Osteoblast (primary cell): ENCODE measurements at regions not wholly inside any gene's neighbourhood (a gene's known extent, or its start where the extent isn't known, plus 50 kb on each side); places are given as distances from the start of the nearest gene placed in this dataset.

Experiments
- DNase-seq: peaks from one replicate; pipeline ENCODE4 v3.0.0; 2011; ENCODE audit warnings: low spot score, mixed read lengths; ENCODE audit not compliant: insufficient read length; ENCODE audit errors: missing footprints
- H2AFZ ChIP-seq: 2 replicates; pipeline ENCODE4 v1.6.0; 2011; ENCODE audit warnings: mild to moderate bottlenecking, low read length
- H3K27ac ChIP-seq: 2 replicates; pipeline ENCODE4 v1.5.1; 2011; ENCODE audit warnings: mild to moderate bottlenecking, low read depth, low read length, moderate library complexity
- H3K27me3 ChIP-seq: 2 replicates; pipeline ENCODE4 v1.6.0; 2012; ENCODE audit warnings: mild to moderate bottlenecking, control low read depth, inconsistent platforms, low read length, moderate library complexity; ENCODE audit not compliant: insufficient read depth
- H3K36me3 ChIP-seq: 2 replicates; pipeline ENCODE4 v1.5.1; 2011; ENCODE audit warnings: mild to moderate bottlenecking, low read length, control low read depth, moderate library complexity; ENCODE audit not compliant: insufficient read depth
- H3K4me1 ChIP-seq: 2 replicates; pipeline ENCODE4 v1.5.1; 2011; ENCODE audit warnings: mild to moderate bottlenecking, low read length, control low read depth, moderate library complexity; ENCODE audit not compliant: insufficient read depth
- H3K4me2 ChIP-seq: 2 replicates; pipeline ENCODE4 v1.6.0; 2011; ENCODE audit warnings: mild to moderate bottlenecking, low read length; ENCODE audit not compliant: insufficient read depth
- H3K4me3 ChIP-seq: fragments of 200-600 bp; sonication (generic); 3 replicates; pipeline ENCODE4 v1.5.1; 2012; ENCODE audit warnings: mild to moderate bottlenecking, low read length, inconsistent platforms; ENCODE audit not compliant: insufficient read depth
- H3K79me2 ChIP-seq: 2 replicates; pipeline ENCODE4 v1.6.0; 2012; ENCODE audit warnings: mild to moderate bottlenecking, low read length, control low read depth, inconsistent platforms; ENCODE audit not compliant: insufficient read depth
- H3K9me3 ChIP-seq: 2 replicates; pipeline ENCODE4 v1.5.1; 2011; ENCODE audit warnings: low read depth, low read length, control low read depth
- H4K20me1 ChIP-seq: 2 replicates; pipeline ENCODE4 v1.6.0; 2012; ENCODE audit warnings: mild to moderate bottlenecking, low read length, control low read depth; ENCODE audit not compliant: insufficient read depth
- TF ChIP-seq, protein P1 (sequence below): IDR thresholded peaks from 2 replicates; pipeline ENCODE4 v1.5.1; 2011; ENCODE audit warnings: mild to moderate bottlenecking, low read depth, low read length, moderate library complexity; ENCODE audit errors: extremely low read depth

DNA sequence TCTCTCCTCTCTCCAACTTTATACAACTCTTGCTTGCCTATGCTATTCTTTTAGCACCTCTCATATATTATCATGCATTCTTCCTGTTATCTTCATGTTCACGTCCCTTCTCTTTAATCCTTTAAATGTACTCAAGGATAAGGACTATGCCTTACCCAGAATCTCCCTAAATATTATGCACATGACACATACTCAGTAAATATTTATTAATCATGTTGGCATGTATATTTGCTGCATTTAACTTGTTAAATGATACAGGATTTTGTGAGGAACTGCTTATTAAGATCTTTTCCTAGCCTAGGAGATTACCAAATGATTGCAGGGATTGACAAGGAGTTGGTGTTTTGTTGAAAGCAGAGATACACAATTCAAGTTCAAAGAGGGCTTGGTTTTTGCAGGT is 109.4 kb downstream of the RGS2 start:
- H2AFZ ChIP-seq, result no peak overlapping the region
- H3K79me2 ChIP-seq, result no peaks in the 10 kb centered on the region
- TF ChIP-seq, protein P1, sequence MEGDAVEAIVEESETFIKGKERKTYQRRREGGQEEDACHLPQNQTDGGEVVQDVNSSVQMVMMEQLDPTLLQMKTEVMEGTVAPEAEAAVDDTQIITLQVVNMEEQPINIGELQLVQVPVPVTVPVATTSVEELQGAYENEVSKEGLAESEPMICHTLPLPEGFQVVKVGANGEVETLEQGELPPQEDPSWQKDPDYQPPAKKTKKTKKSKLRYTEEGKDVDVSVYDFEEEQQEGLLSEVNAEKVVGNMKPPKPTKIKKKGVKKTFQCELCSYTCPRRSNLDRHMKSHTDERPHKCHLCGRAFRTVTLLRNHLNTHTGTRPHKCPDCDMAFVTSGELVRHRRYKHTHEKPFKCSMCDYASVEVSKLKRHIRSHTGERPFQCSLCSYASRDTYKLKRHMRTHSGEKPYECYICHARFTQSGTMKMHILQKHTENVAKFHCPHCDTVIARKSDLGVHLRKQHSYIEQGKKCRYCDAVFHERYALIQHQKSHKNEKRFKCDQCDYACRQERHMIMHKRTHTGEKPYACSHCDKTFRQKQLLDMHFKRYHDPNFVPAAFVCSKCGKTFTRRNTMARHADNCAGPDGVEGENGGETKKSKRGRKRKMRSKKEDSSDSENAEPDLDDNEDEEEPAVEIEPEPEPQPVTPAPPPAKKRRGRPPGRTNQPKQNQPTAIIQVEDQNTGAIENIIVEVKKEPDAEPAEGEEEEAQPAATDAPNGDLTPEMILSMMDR, result no peak
- H3K4me1 ChIP-seq, result no peaks in the 10 kb centered on the region
- no peak for DNase-seq
- no peak overlapping the region for H3K27ac ChIP-seq
- no peaks in the 10 kb centered on the region for H3K36me3 ChIP-seq
- H3K4me2 ChIP-seq, result no peak overlapping the region
- no peaks in the 10 kb centered on the region for H3K27me3 ChIP-seq
- H3K4me3 ChIP-seq, result no peak overlapping the region
- no peaks in the 10 kb centered on the region for H3K9me3 ChIP-seq
- H4K20me1 ChIP-seq, result no peaks in the 10 kb centered on the region

DNA sequence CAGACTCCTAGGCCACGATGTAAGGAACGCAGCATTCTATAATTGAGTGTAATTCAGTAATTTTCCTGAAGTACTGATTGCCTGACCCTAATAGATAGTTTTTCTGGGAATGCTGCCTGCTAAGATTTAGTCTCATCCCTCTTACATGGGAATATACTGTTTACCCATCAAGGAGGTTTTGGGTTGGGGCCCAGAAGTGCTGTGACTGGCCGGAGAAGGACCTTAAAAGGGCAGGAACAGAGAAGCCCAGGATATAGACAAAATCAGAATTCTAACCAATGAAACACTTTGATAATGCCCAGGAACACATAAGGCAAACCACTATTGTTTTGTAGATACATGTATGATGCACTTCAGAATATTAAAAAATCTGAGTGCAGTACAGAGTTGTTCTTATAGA is 111.6 kb downstream of the RGS2 start:
- Histone ChIP-seq H3K4me1 (no peaks in the 10 kb centered on the region), H3K27me3 (no peaks in the 10 kb centered on the region), H3K79me2 (no peaks in the 10 kb centered on the region), H3K9me3 (no peaks in the 10 kb centered on the region), H3K27ac (no peak overlapping the region), H3K4me2 (no peak overlapping the region), H4K20me1 (no peaks in the 10 kb centered on the region), H3K4me3 (no peak overlapping the region), H2AFZ (no peak overlapping the region), H3K36me3 (no peaks in the 10 kb centered on the region)
- TF ChIP-seq, protein P1, result no peak
- no peak for DNase-seq

DNA sequence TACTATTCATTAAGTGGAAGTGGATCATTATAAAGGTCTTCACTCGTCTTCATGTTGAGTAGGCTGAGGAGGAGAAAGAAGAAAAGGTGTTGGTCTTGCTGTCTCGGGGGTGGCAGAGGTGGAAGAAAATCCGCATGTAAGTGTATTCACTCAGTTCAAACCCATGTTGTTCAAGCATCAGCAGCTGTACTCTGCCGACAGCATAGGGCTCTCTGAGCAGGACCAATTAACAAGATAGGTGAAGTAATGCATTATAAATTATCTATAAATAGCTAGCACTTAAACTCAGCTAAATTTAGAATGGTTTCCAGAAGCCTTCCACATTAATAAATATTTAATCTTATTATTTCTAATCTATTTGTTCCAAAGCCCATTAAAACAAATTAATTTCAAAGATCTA is 116.8 kb downstream of the RGS2 start:
- Histone ChIP-seq H2AFZ (no peak overlapping the region), H3K79me2 (no peaks in the 10 kb centered on the region), H3K27ac (no peak overlapping the region), H4K20me1 (no peaks in the 10 kb centered on the region), H3K4me2 (no peak overlapping the region), H3K36me3 (no peaks in the 10 kb centered on the region), H3K27me3 (no peaks in the 10 kb centered on the region), H3K9me3 (no peaks in the 10 kb centered on the region), H3K4me3 (no peak overlapping the region), H3K4me1 (no peaks in the 10 kb centered on the region)
- DNase-seq, result no peak
- TF ChIP-seq, protein P1, result no peak

DNA sequence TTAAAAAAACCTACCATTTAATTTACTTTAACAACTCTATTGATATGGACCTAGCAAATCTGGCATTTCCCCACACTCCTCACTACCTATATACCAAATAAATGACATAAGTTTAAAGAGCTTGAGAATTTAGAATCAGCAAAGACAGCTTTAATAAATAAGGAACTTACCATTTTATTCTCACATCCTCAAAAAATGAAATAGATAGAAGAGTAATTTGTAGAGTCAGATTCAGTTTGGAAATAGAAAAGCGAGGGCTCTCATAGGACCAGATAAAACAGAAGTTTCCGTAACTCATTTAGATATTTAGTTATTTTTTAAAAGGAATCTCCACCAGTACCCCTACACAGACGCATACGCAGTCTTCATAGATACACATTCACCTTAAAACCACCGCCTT is 117.9 kb downstream of the RGS2 start:
- Histone ChIP-seq H3K4me3 (no peak overlapping the region), H3K27ac (no peak overlapping the region), H3K4me1 (no peaks in the 10 kb centered on the region), H4K20me1 (no peaks in the 10 kb centered on the region), H2AFZ (no peak overlapping the region), H3K27me3 (no peaks in the 10 kb centered on the region), H3K79me2 (no peaks in the 10 kb centered on the region), H3K9me3 (no peaks in the 10 kb centered on the region), H3K4me2 (no peak overlapping the region), H3K36me3 (no peaks in the 10 kb centered on the region)
- TF ChIP-seq, protein P1, result no peak
- DNase-seq, result no peak
